Endothelial cell of umbilical vein (primary cell): ENCODE measurements at regions not wholly inside any gene's neighbourhood (a gene's known extent, or its start where the extent isn't known, plus 50 kb on each side); places are given as distances from the start of the nearest gene placed in this dataset.

Experiments used
- BruUV-seq: library from RNA; stranded (reverse); fragments of 400-500 nt; replicated peaks from 2 replicates; lab custom pipeline; 2021; lab: Mats Ljungman, UMichigan
- CTCF ChIA-PET: fragments of 300-600, 350-600 bp; sonication (Branson Sonifier 250); formaldehyde crosslinking; loops from one replicate; lab custom pipeline; 2021; ENCODE audit warnings: antibody characterized with exemption, inconsistent platforms; lab: Charles Lee
- POLR2A ChIA-PET: fragments of 300-600, 350-600 bp; sonication (Branson Sonifier 250); formaldehyde crosslinking; loops from one replicate; lab custom pipeline; 2021; ENCODE audit warnings: antibody characterized with exemption, inconsistent platforms; lab: Charles Lee
- DNase-seq: peaks from one replicate; pipeline ENCODE4 v3.0.0-alpha.2; 2011; ENCODE audit warnings: low read depth, low spot score
- FAIRE-seq: peaks from 2 replicates; lab custom pipeline; 2011; peaks lifted over from hg19 to GRCh38; lab: Jason Lieb, UNC
- H2AFZ ChIP-seq: 2 replicates; pipeline ENCODE4 v1.6.0; 2012; ENCODE audit warnings: low read depth, low read length, control low read depth, inconsistent platforms
- H3K27ac ChIP-seq: 2 replicates; pipeline ENCODE4 v1.5.1; 2011; ENCODE audit warnings: low read depth, mild to moderate bottlenecking, control low read depth, low read length, moderate library complexity; ENCODE audit not compliant: insufficient read depth
- H3K27me3 ChIP-seq, 2 experiments: 2 replicates each; pipeline versions ENCODE4 v1.6.0 to v1.6.1; 2011; ENCODE audit warnings: low read length in 2 of 2, mixed read lengths in 1 of 2; ENCODE audit not compliant: control insufficient read depth in 2 of 2, insufficient read depth in 2 of 2
- H3K36me3 ChIP-seq, 2 experiments: 2 replicates in 1 of 2; 3 replicates in 1 of 2; pipeline ENCODE4 v1.5.1; 2011; ENCODE audit warnings: low read length in 2 of 2, mild to moderate bottlenecking in 1 of 2, moderate library complexity in 1 of 2; ENCODE audit not compliant: control insufficient read depth in 2 of 2, insufficient read depth in 2 of 2; ENCODE audit errors: extremely low read depth in 1 of 2
- H3K4me1 ChIP-seq: 3 replicates; pipeline ENCODE4 v1.5.1; 2011; ENCODE audit warnings: mild to moderate bottlenecking, low read length; ENCODE audit not compliant: control insufficient read depth, insufficient read depth; ENCODE audit errors: extremely low read depth
- H3K4me2 ChIP-seq: 2 replicates; pipeline ENCODE4 v1.6.1; 2011; ENCODE audit warnings: low read length, control low read depth, mixed read lengths; ENCODE audit not compliant: insufficient read depth
- H3K4me3 ChIP-seq, 3 experiments: fragments of 200-600 bp in 1 of 3; sonication (generic), shearing (Covaris generic) in 1 of 3; replicated peaks in 1 of 3; 2 replicates each; pipeline ENCODE4 v1.5.1; 2011 to 2016; ENCODE audit warnings: control low read depth in 3 of 3, low read length in 3 of 3, mild to moderate bottlenecking in 2 of 3, inconsistent platforms in 1 of 3, low read depth in 1 of 3, moderate library complexity in 1 of 3; ENCODE audit not compliant: insufficient read depth in 1 of 3
- H3K79me2 ChIP-seq: 2 replicates; pipeline ENCODE4 v1.6.0; 2012; ENCODE audit warnings: low read length, inconsistent platforms; ENCODE audit not compliant: control insufficient read depth, insufficient read depth
- H3K9ac ChIP-seq: replicated peaks from 2 replicates; pipeline ENCODE3; 2011; ENCODE audit warnings: low read length, control low read depth; ENCODE audit not compliant: insufficient read depth; ENCODE audit errors: extremely low read depth
- H3K9me1 ChIP-seq: replicated peaks from 3 replicates; pipeline ENCODE4 v1.6.0; 2011; ENCODE audit warnings: mild to moderate bottlenecking, low read length; ENCODE audit not compliant: control insufficient read depth, insufficient read depth; ENCODE audit errors: extremely low read depth
- H3K9me3 ChIP-seq: replicated peaks from 2 replicates; pipeline ENCODE4 v1.5.1; 2012; ENCODE audit warnings: low read length, inconsistent platforms; ENCODE audit not compliant: control insufficient read depth, insufficient read depth
- H4K20me1 ChIP-seq: replicated peaks from 2 replicates; pipeline ENCODE3; 2011; ENCODE audit warnings: mild to moderate bottlenecking, low read length; ENCODE audit not compliant: control insufficient read depth, insufficient read depth; ENCODE audit errors: extremely low read depth
- EZH2 ChIP-seq: IDR thresholded peaks from 2 replicates; pipeline ENCODE4 v1.6.1; 2012; ENCODE audit warnings: borderline replicate concordance, low read depth, mild to moderate bottlenecking, moderate library complexity, low read length, inconsistent platforms; ENCODE audit not compliant: severe bottlenecking
- FOS ChIP-seq: IDR thresholded peaks from 2 replicates; pipeline ENCODE4 v1.6.1; 2011; ENCODE audit warnings: mild to moderate bottlenecking, low read length, moderate library complexity, borderline replicate concordance; ENCODE audit not compliant: insufficient read depth
- MAX ChIP-seq: IDR thresholded peaks from 2 replicates; pipeline ENCODE4 v1.6.1; 2011; ENCODE audit not compliant: insufficient read depth, insufficient read length
- MYC ChIP-seq: IDR thresholded peaks from one replicate; pipeline ENCODE4 v1.6.1; 2011; ENCODE audit warnings: mild to moderate bottlenecking, low read depth, low read length
- POLR2A ChIP-seq: IDR thresholded peaks from 2 replicates; pipeline ENCODE4 v1.6.1; 2012; ENCODE audit warnings: low read depth, mild to moderate bottlenecking, control low read depth, low read length
- POLR2AphosphoS5 ChIP-seq: IDR thresholded peaks from 2 replicates; pipeline ENCODE4 v1.6.1; 2012; ENCODE audit warnings: low read depth, mild to moderate bottlenecking, control low read depth, low read length, moderate library complexity; ENCODE audit not compliant: insufficient read depth
- dilution Hi-C: fragments of 300-500 bp; cut with MboI; formaldehyde crosslinking; loops from one replicate; pipeline ENCODE4 v1.15.0; 2019; ENCODE audit warnings: low sequenced_read_pairs; ENCODE audit not compliant: extremely low pct_ligation_motif_present
- intact Hi-C: fragments of 100-400 bp; cut with micrococcal nuclease; formaldehyde crosslinking; loops from one replicate; pipeline ENCODE4 v1.10.0; 2022
- TF ChIP-seq, protein P1 (sequence below), 2 donors: IDR thresholded peaks; 1 replicate in 1 of 2; 2 replicates in 1 of 2; pipeline ENCODE4 v1.5.1; 2011; ENCODE audit warnings: low read length in 2 of 2, mild to moderate bottlenecking in 2 of 2, moderate library complexity in 2 of 2, control low read depth in 1 of 2, inconsistent platforms in 1 of 2, low read depth in 1 of 2; ENCODE audit not compliant: insufficient read depth in 1 of 2; ENCODE audit errors: extremely low read depth in 1 of 2

- H3K9me3 ChIP-seq: no peaks in the 10 kb centered on the region
- POLR2A ChIA-PET: no interaction called here
- BruUV-seq: no TSS peak
Observed at GRCh38 chr5:152730176-152730575, 325.1 kb upstream of the NMUR2 start.

More at GRCh38 chr5:152730176-152730575, 325.1 kb upstream of the NMUR2 start:
- no peak overlapping the region for H3K27ac ChIP-seq
- FAIRE-seq (no peak), DNase-seq (no peak)
- H2AFZ ChIP-seq: no peak overlapping the region
- no peak overlapping the region for H3K9ac ChIP-seq
- intact Hi-C loops (no loop called here), dilution Hi-C loops (no loop called here)
- H4K20me1 ChIP-seq: no peaks in the 10 kb centered on the region
- TF ChIP-seq FOS: no peak
- TF ChIP-seq EZH2: no peak
- no peak for TF ChIP-seq MAX
- no peak for TF ChIP-seq MYC
- TF ChIP-seq POLR2AphosphoS5: no peak
- no peak for TF ChIP-seq POLR2A
- TF ChIP-seq, protein P1, sequence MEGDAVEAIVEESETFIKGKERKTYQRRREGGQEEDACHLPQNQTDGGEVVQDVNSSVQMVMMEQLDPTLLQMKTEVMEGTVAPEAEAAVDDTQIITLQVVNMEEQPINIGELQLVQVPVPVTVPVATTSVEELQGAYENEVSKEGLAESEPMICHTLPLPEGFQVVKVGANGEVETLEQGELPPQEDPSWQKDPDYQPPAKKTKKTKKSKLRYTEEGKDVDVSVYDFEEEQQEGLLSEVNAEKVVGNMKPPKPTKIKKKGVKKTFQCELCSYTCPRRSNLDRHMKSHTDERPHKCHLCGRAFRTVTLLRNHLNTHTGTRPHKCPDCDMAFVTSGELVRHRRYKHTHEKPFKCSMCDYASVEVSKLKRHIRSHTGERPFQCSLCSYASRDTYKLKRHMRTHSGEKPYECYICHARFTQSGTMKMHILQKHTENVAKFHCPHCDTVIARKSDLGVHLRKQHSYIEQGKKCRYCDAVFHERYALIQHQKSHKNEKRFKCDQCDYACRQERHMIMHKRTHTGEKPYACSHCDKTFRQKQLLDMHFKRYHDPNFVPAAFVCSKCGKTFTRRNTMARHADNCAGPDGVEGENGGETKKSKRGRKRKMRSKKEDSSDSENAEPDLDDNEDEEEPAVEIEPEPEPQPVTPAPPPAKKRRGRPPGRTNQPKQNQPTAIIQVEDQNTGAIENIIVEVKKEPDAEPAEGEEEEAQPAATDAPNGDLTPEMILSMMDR (IDR thresholded peaks at IDR 0.05; ENCODE audit: extremely low read depth in 1 of 2, insufficient read depth in 1 of 2, low read depth in 1 of 2, low read length in 2 of 2): no peak
- H3K4me3 ChIP-seq: no peak overlapping the region
- H3K79me2 ChIP-seq: no peaks in the 10 kb centered on the region
- no peaks in the 10 kb centered on the region for H3K9me1 ChIP-seq
- no peaks in the 10 kb centered on the region for H3K36me3 ChIP-seq
- H3K27me3 ChIP-seq: no peaks in the 10 kb centered on the region
- no peaks in the 10 kb centered on the region for H3K4me1 ChIP-seq
- H3K4me2 ChIP-seq: no peak overlapping the region
- CTCF ChIA-PET: no interaction called here
